Transverse colon (tissue), 4 donors: ENCODE measurements at regions not wholly inside any gene's neighbourhood (a gene's known extent, or its start where the extent isn't known, plus 50 kb on each side); places are given as distances from the start of the nearest gene placed in this dataset.

Experiments used
- DNase-seq: peaks from one replicate; pipeline ENCODE4 v3.0.0-alpha.2; 2019
- H3K27ac ChIP-seq, 4 donors: fragments of 200-600 bp; sonication (generic); 2 replicates each; pipeline ENCODE4 v1.5.1; 2016 to 2018; ENCODE audit warnings: inconsistent platforms in 4 of 4
- H3K27me3 ChIP-seq: fragments of 200-600 bp; sonication (generic); 2 replicates; pipeline ENCODE4 v1.5.1; 2017; ENCODE audit warnings: inconsistent platforms
- H3K36me3 ChIP-seq, 4 donors: fragments of 200-600 bp; sonication (generic); 2 replicates each; pipeline ENCODE4 v1.5.1; 2017 to 2019; ENCODE audit warnings: inconsistent platforms in 4 of 4
- H3K4me1 ChIP-seq, 4 donors: fragments of 200-600 bp; sonication (generic); 2 replicates each; pipeline ENCODE4 v1.5.1; 2017 to 2020; ENCODE audit warnings: inconsistent platforms in 4 of 4
- H3K4me3 ChIP-seq, 4 donors: fragments of 200-600 bp; sonication (generic); 1 replicate in 1 of 4; 2 replicates in 3 of 4; pipeline versions ENCODE4 v1.5.1 to v1.6.1; 2017 to 2019; ENCODE audit warnings: inconsistent platforms in 4 of 4
- H3K9me3 ChIP-seq, 2 donors: fragments of 200-600 bp; sonication (generic); 2 replicates each; pipeline ENCODE4 v1.5.1; 2017 to 2019; ENCODE audit warnings: inconsistent platforms in 2 of 2
- EP300 ChIP-seq: sonication (generic); formaldehyde crosslinking; IDR thresholded peaks from one replicate; pipeline ENCODE4 v1.6.1; 2017; ENCODE audit warnings: antibody characterized with exemption, low read depth
- POLR2A ChIP-seq: fragments of 450-650 bp; IDR thresholded peaks from one replicate; pipeline ENCODE4 v1.6.1; 2016; ENCODE audit warnings: antibody characterized with exemption, mild to moderate bottlenecking, moderate library complexity
- POLR2AphosphoS5 ChIP-seq, 3 donors: sonication (generic); formaldehyde crosslinking; IDR thresholded peaks; one replicate each; pipeline ENCODE4 v1.6.1; 2016; ENCODE audit warnings: antibody characterized with exemption in 3 of 3
- WGBS, 2 donors: methylation state at CpG; one replicate each; pipeline ENCODE4 v1.1.5; 2018; ENCODE audit warnings: low coverage in 1 of 2; 5-methylcytosine and 5-hydroxymethylcytosine counted together
- in situ Hi-C, 4 donors: fragments of 200-750 bp; cut with MboI; loops; one replicate each; pipeline versions ENCODE4 v1.15.0 to v1.15.1; 2017; ENCODE audit warnings: low sequenced_read_pairs in 3 of 4, low pct_ligation_motif_present in 1 of 4, low pct_unique_long_range_greater_than_20kb in 1 of 4
- intact Hi-C: fragments of 100-400 bp; cut with DNase I; formaldehyde crosslinking; loops from one replicate; pipeline ENCODE4 v1.15.1; 2023; ENCODE audit warnings: low total_unique reads
- TF ChIP-seq, protein P1 (sequence below), 5 experiments: fragments of 200-600 bp in 3 of 5; fragments of 450-650 bp in 2 of 5; sonication (generic) in 3 of 5; IDR thresholded peaks; 1 replicate in 2 of 5; 2 replicates in 3 of 5; pipeline ENCODE4 v1.5.1; 2016 to 2017; ENCODE audit warnings: antibody characterized with exemption in 5 of 5, inconsistent platforms in 3 of 5, mild to moderate bottlenecking in 2 of 5, moderate library complexity in 1 of 5

DNA sequence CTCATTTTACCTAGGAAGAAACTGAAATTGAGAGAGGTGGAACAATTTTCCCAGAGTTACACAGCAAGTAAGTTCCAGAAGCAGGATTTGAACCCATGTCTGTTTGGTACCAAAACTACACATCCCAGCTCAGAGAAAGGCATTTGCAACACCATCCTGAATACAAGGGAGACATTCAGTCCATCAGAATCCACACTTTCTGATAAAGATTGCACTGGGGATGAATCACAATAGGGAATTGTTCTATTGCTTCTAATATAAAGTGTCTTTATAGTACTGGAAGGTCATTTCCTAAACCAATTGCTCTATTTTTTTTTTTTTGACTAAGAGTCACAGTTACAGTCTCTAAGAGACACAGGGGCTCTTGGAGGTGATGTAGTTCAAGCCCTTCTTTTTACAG, 208.1 kb upstream of the CADM1 start:
- H3K36me3 ChIP-seq, result no peaks in the 10 kb centered on the region
- in situ Hi-C loops (no loop called here), intact Hi-C loops (no loop called here)
- TF ChIP-seq, protein P1, sequence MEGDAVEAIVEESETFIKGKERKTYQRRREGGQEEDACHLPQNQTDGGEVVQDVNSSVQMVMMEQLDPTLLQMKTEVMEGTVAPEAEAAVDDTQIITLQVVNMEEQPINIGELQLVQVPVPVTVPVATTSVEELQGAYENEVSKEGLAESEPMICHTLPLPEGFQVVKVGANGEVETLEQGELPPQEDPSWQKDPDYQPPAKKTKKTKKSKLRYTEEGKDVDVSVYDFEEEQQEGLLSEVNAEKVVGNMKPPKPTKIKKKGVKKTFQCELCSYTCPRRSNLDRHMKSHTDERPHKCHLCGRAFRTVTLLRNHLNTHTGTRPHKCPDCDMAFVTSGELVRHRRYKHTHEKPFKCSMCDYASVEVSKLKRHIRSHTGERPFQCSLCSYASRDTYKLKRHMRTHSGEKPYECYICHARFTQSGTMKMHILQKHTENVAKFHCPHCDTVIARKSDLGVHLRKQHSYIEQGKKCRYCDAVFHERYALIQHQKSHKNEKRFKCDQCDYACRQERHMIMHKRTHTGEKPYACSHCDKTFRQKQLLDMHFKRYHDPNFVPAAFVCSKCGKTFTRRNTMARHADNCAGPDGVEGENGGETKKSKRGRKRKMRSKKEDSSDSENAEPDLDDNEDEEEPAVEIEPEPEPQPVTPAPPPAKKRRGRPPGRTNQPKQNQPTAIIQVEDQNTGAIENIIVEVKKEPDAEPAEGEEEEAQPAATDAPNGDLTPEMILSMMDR (IDR thresholded peaks at IDR 0.05), result no peak
- no peak for TF ChIP-seq POLR2A
- no peaks in the 10 kb centered on the region for H3K27me3 ChIP-seq
- no peak overlapping the region for H3K4me3 ChIP-seq
- no peaks in the 10 kb centered on the region for H3K9me3 ChIP-seq
- H3K4me1 ChIP-seq, result no peaks in the 10 kb centered on the region
- DNase-seq, result no peak
- no peak overlapping the region for H3K27ac ChIP-seq

DNA sequence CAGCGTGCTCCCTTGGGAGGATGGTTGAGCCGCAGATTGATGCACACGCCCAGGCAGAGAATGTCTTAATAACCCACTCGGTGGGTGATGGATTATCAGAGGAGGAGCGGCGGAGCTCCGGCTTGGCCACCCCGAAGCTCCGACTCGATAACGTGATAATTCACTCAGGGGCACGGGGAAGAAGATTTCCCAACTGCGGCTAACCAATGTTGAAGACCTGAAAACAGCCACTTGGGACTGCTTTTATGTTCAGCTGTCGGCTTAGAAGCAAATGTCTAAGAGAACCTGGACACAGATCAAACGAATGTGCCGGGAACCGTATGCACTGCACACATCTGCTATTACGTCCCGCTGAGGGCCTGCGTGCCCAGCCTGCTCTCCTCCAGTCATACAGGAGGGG, 206.8 kb upstream of the CADM1 start:
- in situ Hi-C loops, result no loop called here
- Histone ChIP-seq H3K9me3 (no peaks in the 10 kb centered on the region), H3K27ac (no peak overlapping the region), H3K4me3 (no peak overlapping the region), H3K27me3 (no peaks in the 10 kb centered on the region), H3K36me3 (no peaks in the 10 kb centered on the region), H3K4me1 (peaks cover 0 to 4% (median 0%) of the 10 kb centered on the region in 4 donors)
- intact Hi-C loops, result no loop called here
- WGBS, 2 donors, result 90% methylated on average over 20 of the region's 20 CpGs; no CpG with 5 or more reads in 1 of the 2 donors
- no peak for TF ChIP-seq EP300
- TF ChIP-seq POLR2A, result no peak
- TF ChIP-seq POLR2AphosphoS5 (IDR thresholded peaks at IDR 0.05), result no peak
- TF ChIP-seq, protein P1 (IDR thresholded peaks at IDR 0.05), result no peak
- no peak for DNase-seq

DNA sequence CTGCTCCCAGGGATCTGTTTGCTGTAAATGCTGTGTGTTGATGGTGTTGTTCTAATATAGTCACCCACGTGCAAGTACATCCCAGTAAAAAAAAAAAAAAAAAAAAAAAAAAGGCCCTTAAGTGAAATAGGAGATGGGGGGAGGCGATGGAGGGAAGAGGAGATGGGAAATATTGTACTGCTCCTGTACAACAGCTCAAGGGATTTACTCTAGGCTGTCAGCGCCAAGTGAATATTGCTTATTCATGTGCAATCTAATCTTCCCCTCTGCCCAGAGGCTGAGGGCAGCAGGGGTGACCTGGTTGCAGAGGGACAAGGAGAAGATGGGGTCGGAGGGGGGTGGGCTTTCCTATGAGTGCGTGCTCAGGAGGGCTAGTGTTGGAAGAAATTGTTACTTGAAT, 206.2 kb upstream of the CADM1 start:
- Histone ChIP-seq H3K36me3 (no peaks in the 10 kb centered on the region), H3K27ac (no peak overlapping the region), H3K4me1 (peaks cover 0 to 4% (median 0%) of the 10 kb centered on the region in 4 donors), H3K4me3 (no peak overlapping the region), H3K9me3 (no peaks in the 10 kb centered on the region), H3K27me3 (no peaks in the 10 kb centered on the region)
- TF ChIP-seq POLR2AphosphoS5 (IDR thresholded peaks at IDR 0.05), result no peak
- TF ChIP-seq, protein P1 (IDR thresholded peaks at IDR 0.05), result no peak
- no peak for DNase-seq
- in situ Hi-C loops (no loop called here), intact Hi-C loops (no loop called here)
- 70 to 84% methylated on average over 3 to 5 of the region's 5 CpGs for WGBS, 2 donors

DNA sequence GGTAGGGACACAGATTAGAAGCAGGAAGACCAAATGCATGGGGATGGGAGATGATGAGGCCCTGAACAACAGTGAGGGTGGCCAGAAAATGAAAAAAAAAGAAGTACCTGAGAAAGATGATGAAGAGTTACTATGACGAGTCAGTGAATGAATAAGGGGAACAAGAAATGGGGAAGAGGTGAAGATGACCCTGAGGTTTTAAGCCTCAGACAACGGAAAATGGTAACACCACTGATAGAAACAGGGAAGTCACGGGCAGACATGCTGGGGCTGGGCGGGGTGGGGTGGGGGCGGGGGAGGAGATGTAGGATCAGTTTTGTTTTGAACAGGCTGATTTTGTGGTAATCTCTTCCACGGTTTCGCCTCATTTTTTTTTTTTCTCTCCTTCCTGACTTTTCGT, 205.1 kb upstream of the CADM1 start:
- H3K36me3 ChIP-seq, result no peaks in the 10 kb centered on the region
- no peak overlapping the region for H3K4me3 ChIP-seq
- intact Hi-C loops (no loop called here), in situ Hi-C loops (no loop called here)
- TF ChIP-seq, protein P1 (IDR thresholded peaks at IDR 0.05), result no peak
- TF ChIP-seq POLR2AphosphoS5 (IDR thresholded peaks at IDR 0.05), result no peak
- no peak for TF ChIP-seq EP300
- no peak for TF ChIP-seq POLR2A
- no peak for DNase-seq
- H3K27ac ChIP-seq, result no peak overlapping the region
- no peaks in the 10 kb centered on the region for H3K9me3 ChIP-seq
- peaks cover 0 to 4% (median 0%) of the 10 kb centered on the region in 4 donors for H3K4me1 ChIP-seq
- 42 to 63% methylated on average over 3 to 8 of the region's 8 CpGs for WGBS, 2 donors
- no peaks in the 10 kb centered on the region for H3K27me3 ChIP-seq
